ENCODE measurements at regions not wholly inside any gene's neighbourhood (a gene's known extent, or its start where the extent isn't known, plus 50 kb on each side); places are given as distances from the start of the nearest gene placed in this dataset.
"Not testable (repeated sequence)": the region's sequence is repeated elsewhere in the genome, so short reads cannot be mapped to it uniquely, and the experiment has no call there.

DNA sequence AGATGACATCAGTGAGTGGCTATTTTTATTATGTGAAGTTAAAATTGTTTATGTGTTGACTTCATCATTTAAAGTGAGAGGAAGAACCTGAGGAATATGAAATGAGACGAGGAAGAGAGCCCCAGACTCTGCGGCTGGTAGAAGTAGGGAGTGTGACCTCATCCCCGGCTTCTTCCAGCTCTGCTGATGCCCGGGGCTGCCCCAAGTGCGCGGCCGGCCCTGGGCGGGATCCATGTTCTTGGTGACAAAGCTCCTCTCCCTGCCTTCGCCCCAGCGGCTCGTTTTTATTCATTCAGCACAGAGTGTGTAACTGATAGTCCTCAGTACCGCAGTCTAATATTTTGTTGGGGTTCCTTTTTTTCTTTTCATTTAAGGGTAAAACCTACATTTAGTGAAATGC is 185.5 kb upstream of the GOLGA6L22 start:
- TF ChIP-seq TAF1, POLR2A, POLR2AphosphoS5 (IDR thresholded peaks at IDR 0.05; ENCODE audit: low read depth, low read length): not testable (repeated sequence)
